ENCODE measurements at regions not wholly inside any gene's neighbourhood (a gene's known extent, or its start where the extent isn't known, plus 50 kb on each side); places are given as distances from the start of the nearest gene placed in this dataset.

- H3K9me3 Mint-ChIP-seq = no peaks in the 10 kb centered on the region; a peak in 1 of 5 replicates
Measured at GRCh38 chr5:29379619-29380018, 1813.9 kb upstream of the CDH6 start.

More at GRCh38 chr5:29379619-29380018, 1813.9 kb upstream of the CDH6 start:
- no peak overlapping the region for H3K27ac ChIP-seq (ENCODE audit: insufficient read length, low read depth, low read length)
- no peak overlapping the region for H3K4me2 ChIP-seq (ENCODE audit: insufficient read depth, insufficient read length, low read length)
- H3K4me3 Mint-ChIP-seq = no peak overlapping the region
- H2BK15ac ChIP-seq (ENCODE audit: low read depth, low read length) = no peak overlapping the region
- H3K23ac ChIP-seq (ENCODE audit: insufficient read length, low read depth, low read length) = no peak overlapping the region
- H4K91ac ChIP-seq (ENCODE audit: insufficient read length, low read depth, low read length) = no peak overlapping the region
- no peaks in the 10 kb centered on the region for H3K23me2 ChIP-seq (ENCODE audit: insufficient read length, low read depth, low read length, poor library complexity, severe bottlenecking)
- no peak for DNase-seq
- H3T11ph ChIP-seq (ENCODE audit: low read length) = no peak overlapping the region
- no peak overlapping the region for H2BK5ac ChIP-seq (ENCODE audit: insufficient read length, low read length)
- H3K4ac ChIP-seq (ENCODE audit: low read depth, low read length) = no peak overlapping the region
- no peaks in the 10 kb centered on the region for H3K9me3 ChIP-seq (ENCODE audit: control insufficient read depth, low read depth, low read length)
- no peak overlapping the region for H3K14ac ChIP-seq (ENCODE audit: insufficient read depth, low read length)
- no peak overlapping the region for H2AFZ ChIP-seq (ENCODE audit: low read length)
- TF ChIP-seq, protein P1, sequence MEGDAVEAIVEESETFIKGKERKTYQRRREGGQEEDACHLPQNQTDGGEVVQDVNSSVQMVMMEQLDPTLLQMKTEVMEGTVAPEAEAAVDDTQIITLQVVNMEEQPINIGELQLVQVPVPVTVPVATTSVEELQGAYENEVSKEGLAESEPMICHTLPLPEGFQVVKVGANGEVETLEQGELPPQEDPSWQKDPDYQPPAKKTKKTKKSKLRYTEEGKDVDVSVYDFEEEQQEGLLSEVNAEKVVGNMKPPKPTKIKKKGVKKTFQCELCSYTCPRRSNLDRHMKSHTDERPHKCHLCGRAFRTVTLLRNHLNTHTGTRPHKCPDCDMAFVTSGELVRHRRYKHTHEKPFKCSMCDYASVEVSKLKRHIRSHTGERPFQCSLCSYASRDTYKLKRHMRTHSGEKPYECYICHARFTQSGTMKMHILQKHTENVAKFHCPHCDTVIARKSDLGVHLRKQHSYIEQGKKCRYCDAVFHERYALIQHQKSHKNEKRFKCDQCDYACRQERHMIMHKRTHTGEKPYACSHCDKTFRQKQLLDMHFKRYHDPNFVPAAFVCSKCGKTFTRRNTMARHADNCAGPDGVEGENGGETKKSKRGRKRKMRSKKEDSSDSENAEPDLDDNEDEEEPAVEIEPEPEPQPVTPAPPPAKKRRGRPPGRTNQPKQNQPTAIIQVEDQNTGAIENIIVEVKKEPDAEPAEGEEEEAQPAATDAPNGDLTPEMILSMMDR (conservative IDR thresholded peaks at IDR 0.05) = no peak
- no peaks in the 10 kb centered on the region for H3K27me3 Mint-ChIP-seq (ENCODE audit: low read depth)
- no peaks in the 10 kb centered on the region for H3K79me1 ChIP-seq (ENCODE audit: insufficient read depth, low read depth, low read length, poor library complexity, severe bottlenecking)
- no peaks in the 10 kb centered on the region for H3K79me2 ChIP-seq (ENCODE audit: insufficient read depth, low read length)
- no peak overlapping the region for H3K9ac ChIP-seq (ENCODE audit: extremely low read depth, insufficient read length, low read length)
- no peaks in the 10 kb centered on the region for H3K4me1 Mint-ChIP-seq
- WGBS (ENCODE audit: extremely low coverage, insufficient read length, low lambda C conversion rate) = no CpG with 5 or more reads among the region's 5 CpGs
- no peaks in the 10 kb centered on the region for H4K20me1 ChIP-seq (ENCODE audit: control insufficient read depth, insufficient read depth, insufficient read length)
- H4K8ac ChIP-seq (replicated peaks; ENCODE audit: insufficient read length, low read depth, low read length) = no peak overlapping the region
- H3K27ac Mint-ChIP-seq = no peak overlapping the region
- H2BK12ac ChIP-seq (ENCODE audit: insufficient read length, low read depth, low read length) = no peak overlapping the region
- no peak overlapping the region for H2BK20ac ChIP-seq (ENCODE audit: low read depth, low read length, poor library complexity, severe bottlenecking)
- no peak overlapping the region for H4K5ac ChIP-seq (ENCODE audit: insufficient read length, low read depth, low read length)
- no peak overlapping the region for H2AK5ac ChIP-seq (ENCODE audit: insufficient read length, low read length)
- no peak overlapping the region for H3K18ac ChIP-seq (ENCODE audit: insufficient read length, low read depth, low read length)
- no peak overlapping the region for H3K56ac ChIP-seq (ENCODE audit: insufficient read length, low read depth, low read length)
- no peaks in the 10 kb centered on the region; a peak in 1 of 7 replicates for H3K36me3 Mint-ChIP-seq (ENCODE audit: insufficient read depth in 1 of 3, low read depth in 3 of 3)
- H2BK120ac ChIP-seq (ENCODE audit: low read depth, low read length, poor library complexity, severe bottlenecking) = no peak overlapping the region
- no peaks in the 10 kb centered on the region for H3K27me3 ChIP-seq (ENCODE audit: insufficient read depth, low read length)
- no peaks in the 10 kb centered on the region for H3K4me1 ChIP-seq (ENCODE audit: insufficient read depth, low read length)

Measured in H9 (cell line).